ENCODE measurements at regions not wholly inside any gene's neighbourhood (a gene's known extent, or its start where the extent isn't known, plus 50 kb on each side); places are given as distances from the start of the nearest gene placed in this dataset.

DNA sequence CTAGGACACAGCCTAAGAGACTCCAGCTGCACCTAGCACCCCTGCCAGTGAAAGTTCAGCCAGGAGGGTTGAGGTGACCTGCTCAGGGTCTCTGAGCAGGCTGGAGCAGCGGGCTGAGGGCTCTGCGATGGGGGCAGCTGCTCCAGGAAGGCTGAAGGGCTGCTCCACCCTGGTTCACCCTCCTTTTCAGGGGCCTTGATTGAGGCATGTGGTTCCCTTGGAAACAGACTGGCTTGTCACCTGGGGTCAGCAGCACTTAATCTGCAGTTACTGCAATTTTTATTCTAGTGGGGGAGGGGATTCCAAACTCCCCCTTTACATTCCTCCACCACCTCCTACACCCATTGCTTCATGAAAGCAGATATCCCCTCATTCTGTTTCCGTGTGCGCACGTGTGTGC is 85.3 kb upstream of the UNC5B start:
- TF ChIP-seq, protein P1, sequence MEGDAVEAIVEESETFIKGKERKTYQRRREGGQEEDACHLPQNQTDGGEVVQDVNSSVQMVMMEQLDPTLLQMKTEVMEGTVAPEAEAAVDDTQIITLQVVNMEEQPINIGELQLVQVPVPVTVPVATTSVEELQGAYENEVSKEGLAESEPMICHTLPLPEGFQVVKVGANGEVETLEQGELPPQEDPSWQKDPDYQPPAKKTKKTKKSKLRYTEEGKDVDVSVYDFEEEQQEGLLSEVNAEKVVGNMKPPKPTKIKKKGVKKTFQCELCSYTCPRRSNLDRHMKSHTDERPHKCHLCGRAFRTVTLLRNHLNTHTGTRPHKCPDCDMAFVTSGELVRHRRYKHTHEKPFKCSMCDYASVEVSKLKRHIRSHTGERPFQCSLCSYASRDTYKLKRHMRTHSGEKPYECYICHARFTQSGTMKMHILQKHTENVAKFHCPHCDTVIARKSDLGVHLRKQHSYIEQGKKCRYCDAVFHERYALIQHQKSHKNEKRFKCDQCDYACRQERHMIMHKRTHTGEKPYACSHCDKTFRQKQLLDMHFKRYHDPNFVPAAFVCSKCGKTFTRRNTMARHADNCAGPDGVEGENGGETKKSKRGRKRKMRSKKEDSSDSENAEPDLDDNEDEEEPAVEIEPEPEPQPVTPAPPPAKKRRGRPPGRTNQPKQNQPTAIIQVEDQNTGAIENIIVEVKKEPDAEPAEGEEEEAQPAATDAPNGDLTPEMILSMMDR (IDR thresholded peaks at IDR 0.05; ENCODE audit: borderline replicate concordance, insufficient read depth, low read depth, low read length), result no peak
- no peak overlapping the region for H3K4me3 ChIP-seq (ENCODE audit: low read depth, low read length)

DNA sequence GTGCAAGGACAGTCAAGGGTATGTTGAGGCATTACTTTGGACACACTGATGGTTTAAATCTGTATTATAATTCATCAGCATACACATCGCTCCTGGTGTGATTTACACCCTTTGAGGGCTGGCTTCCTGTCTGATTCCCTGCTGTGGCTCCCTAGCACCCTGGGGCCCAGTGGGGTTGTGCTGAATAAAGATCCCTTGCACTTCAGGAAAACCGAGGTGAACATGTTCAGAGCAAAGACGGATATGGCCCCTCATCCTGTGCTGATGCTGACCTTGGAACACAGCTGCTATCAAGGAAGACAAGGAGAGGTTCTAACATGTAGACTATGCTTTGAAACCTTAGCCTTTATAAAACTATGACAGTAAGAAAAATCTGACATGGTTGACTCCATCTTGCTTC is 84.6 kb upstream of the UNC5B start:
- no peak overlapping the region for H3K4me3 ChIP-seq (ENCODE audit: low read depth, low read length)

DNA sequence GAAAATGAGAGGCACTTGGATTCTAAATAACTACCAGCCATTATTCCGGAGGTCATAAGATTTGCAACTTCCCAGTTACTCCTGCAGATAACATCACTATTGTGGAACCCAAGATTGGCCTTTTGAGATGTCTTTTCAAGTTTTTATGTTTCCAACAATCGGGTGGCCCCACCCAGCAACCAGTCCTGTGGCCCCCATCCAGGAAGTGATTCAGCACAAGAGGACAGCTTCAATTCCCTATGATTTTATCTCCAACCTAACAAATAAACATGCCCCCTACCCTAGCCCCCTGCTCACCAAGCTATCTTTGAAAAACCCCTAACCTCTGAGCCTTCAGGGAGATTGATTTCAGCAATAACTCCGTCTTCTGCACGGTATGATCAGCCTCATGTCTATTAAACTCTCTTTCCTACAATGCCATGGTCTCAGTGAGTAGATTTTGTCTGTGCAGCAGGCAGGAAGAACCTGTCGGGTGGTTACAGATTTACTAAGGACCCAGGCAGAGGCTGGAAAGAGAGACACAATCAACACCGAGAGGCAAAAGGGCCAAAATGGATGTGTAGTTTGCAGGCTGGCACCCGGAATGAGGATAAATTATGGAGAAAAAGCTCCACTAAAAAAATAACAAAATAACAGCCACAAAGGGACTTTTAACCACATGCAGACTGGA is 83.9 kb upstream of the UNC5B start:
- TF ChIP-seq, protein P1 (IDR thresholded peaks at IDR 0.05; ENCODE audit: borderline replicate concordance, insufficient read depth, low read depth, low read length), result no peak
- no peak overlapping the region for H3K4me3 ChIP-seq (ENCODE audit: low read depth, low read length)

More for the DNA sequence above, 84.6 kb upstream of the UNC5B start:
- TF ChIP-seq, protein P1 (IDR thresholded peaks at IDR 0.05; ENCODE audit: borderline replicate concordance, insufficient read depth, low read depth, low read length), result no peak

DNA sequence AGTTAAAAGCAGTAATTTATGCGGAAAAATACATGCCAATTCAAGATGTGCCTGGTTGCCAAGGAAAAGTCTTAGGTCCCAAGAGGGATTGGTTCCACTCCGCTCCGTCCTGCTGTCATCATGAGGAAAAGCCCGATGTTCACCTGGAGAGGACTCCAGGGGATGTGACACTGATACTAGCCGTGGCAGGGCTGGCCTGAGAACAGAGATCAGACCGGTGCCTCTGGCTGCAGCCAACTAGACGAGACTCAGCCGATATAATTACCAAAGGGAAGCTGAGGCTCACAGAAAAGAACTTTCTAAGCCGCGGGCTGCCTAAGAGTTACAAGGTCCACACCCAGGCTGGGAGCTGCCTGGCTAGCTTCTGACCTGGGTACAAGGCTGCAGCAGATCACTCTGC is 81.3 kb upstream of the UNC5B start:
- H3K4me3 ChIP-seq (ENCODE audit: low read depth, low read length), result no peak overlapping the region
- TF ChIP-seq, protein P1 (IDR thresholded peaks at IDR 0.05; ENCODE audit: borderline replicate concordance, insufficient read depth, low read depth, low read length), result no peak

DNA sequence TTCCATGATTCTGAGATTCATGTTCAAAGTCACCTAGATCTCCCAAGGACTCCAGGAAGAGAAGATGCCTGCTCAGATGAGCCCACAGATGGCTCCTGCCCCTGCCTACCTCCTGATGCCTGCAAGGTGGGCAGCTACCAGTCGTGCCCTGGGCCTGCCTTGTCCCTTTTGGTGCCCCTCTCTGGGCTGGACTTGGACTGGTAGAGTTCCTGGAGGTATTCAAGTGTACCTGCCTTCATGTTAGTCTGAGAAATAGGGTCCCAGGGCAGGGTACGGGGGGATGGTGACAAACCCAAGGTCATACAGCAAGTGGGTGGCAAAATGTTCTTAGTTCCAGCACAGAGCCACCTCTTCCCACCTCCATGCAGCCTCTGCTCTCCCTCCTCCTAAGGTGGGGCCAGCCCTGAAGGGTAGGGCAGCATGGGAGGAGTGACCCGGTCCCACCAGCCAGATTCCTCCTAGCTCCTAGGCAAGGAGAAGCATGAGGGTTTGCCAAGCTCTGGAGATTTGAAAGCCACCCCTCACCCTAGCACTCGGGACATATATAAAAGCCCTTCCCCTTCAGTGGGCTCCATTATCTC is 80.8 kb upstream of the UNC5B start:
- TF ChIP-seq, protein P1 (IDR thresholded peaks at IDR 0.05; ENCODE audit: borderline replicate concordance, insufficient read depth, low read depth, low read length), result no peak
- no peak overlapping the region for H3K4me3 ChIP-seq (ENCODE audit: low read depth, low read length)

DNA sequence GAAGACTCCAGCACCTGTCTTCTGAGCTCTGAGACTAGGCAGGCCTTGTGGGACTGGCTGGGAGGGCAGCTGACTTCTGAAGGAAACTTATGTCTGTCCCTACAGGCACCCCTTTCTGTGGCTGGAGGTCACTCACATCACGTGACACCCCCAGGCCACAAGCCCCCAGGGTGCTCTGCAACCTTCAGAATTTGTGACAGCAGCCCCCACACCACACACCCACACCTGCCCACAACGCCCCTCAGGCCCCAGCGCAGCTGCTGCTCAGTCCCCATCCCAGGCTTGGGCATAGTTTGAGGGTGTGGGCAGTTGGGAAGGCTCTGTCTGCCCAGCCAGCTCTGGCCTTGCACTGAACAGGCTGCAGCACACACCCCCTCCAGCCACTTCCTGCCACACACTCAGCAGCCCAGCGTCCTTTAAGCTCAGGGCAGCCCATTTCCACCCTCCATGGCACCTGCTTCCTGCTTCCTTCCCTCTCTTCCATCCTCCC is 80.0 kb upstream of the UNC5B start:
- TF ChIP-seq, protein P1 (IDR thresholded peaks at IDR 0.05; ENCODE audit: borderline replicate concordance, insufficient read depth, low read depth, low read length), result no peak
- H3K4me3 ChIP-seq (ENCODE audit: low read depth, low read length), result no peak overlapping the region
